ENCODE measurements at regions not wholly inside any gene's neighbourhood (a gene's known extent, or its start where the extent isn't known, plus 50 kb on each side); places are given as distances from the start of the nearest gene placed in this dataset.

GRCh38 chr3:43951813-43952212 is 261.1 kb downstream of the ABHD5 start:
- no peak for DNase-seq (ENCODE audit: low spot score)

GRCh38 chr3:43953380-43953779 is 262.6 kb downstream of the ABHD5 start:
- no peak for DNase-seq (ENCODE audit: low spot score)

GRCh38 chr3:43953814-43954692 is 263.3 kb downstream of the ABHD5 start:
- DNase-seq (ENCODE audit: low spot score) = no peak

- no peak for DNase-seq (ENCODE audit: low spot score)
These were observed 266.2 kb downstream of the ABHD5 start for GRCh38 chr3:43956945-43957344.

GRCh38 chr3:43957553-43957952 is 266.8 kb downstream of the ABHD5 start:
- no peak for DNase-seq (ENCODE audit: low spot score)

GRCh38 chr3:43958005-43958770 is 267.4 kb downstream of the ABHD5 start:
- DNase-seq (ENCODE audit: low spot score) = no peak

GRCh38 chr3:43958973-43959372 is 268.2 kb downstream of the ABHD5 start:
- no peak for DNase-seq (ENCODE audit: low spot score)

GRCh38 chr3:43959498-43960447 is 269.0 kb downstream of the ABHD5 start:
- DNase-seq (ENCODE audit: low spot score) = no peak

GRCh38 chr3:43960448-43960840 is 269.7 kb downstream of the ABHD5 start:
- DNase-seq (ENCODE audit: low spot score) = no peak

GRCh38 chr3:43962043-43962442 is 271.3 kb downstream of the ABHD5 start:
- DNase-seq (ENCODE audit: low spot score) = no peak

GRCh38 chr3:43963208-43963607 is 272.5 kb downstream of the ABHD5 start:
- no peak for DNase-seq (ENCODE audit: low spot score)

GRCh38 chr3:43964640-43965039 is 273.9 kb downstream of the ABHD5 start:
- DNase-seq (ENCODE audit: low spot score) = no peak

- DNase-seq (ENCODE audit: low spot score) = no peak
These were observed 274.9 kb downstream of the ABHD5 start for GRCh38 chr3:43965656-43966055.

- no peak for DNase-seq (ENCODE audit: low spot score)
These were observed 275.4 kb downstream of the ABHD5 start for GRCh38 chr3:43966126-43966525.

- no peak for DNase-seq (ENCODE audit: low spot score)
These were observed 275.2 kb upstream of the TOPAZ1 start for GRCh38 chr3:43966530-43966929.

- no peak for DNase-seq (ENCODE audit: low spot score)
These were observed 273.2 kb upstream of the TOPAZ1 start for GRCh38 chr3:43968465-43968864.

GRCh38 chr3:43969944-43970343 is 271.7 kb upstream of the TOPAZ1 start:
- no peak for DNase-seq (ENCODE audit: low spot score)

GRCh38 chr3:43970351-43970750 is 271.3 kb upstream of the TOPAZ1 start:
- no peak for DNase-seq (ENCODE audit: low spot score)

- no peak for DNase-seq (ENCODE audit: low spot score)
These were observed 270.8 kb upstream of the TOPAZ1 start for GRCh38 chr3:43970920-43971319.

- DNase-seq (ENCODE audit: low spot score) = no peak
These were observed 270.2 kb upstream of the TOPAZ1 start for GRCh38 chr3:43971486-43971885.

- no peak for DNase-seq (ENCODE audit: low spot score)
These were observed 263.0 kb upstream of the TOPAZ1 start for GRCh38 chr3:43978708-43979107.

GRCh38 chr3:43979645-43980044 is 262.0 kb upstream of the TOPAZ1 start:
- DNase-seq (ENCODE audit: low spot score) = no peak
